ENCODE measurements at regions not wholly inside any gene's neighbourhood (a gene's known extent, or its start where the extent isn't known, plus 50 kb on each side); places are given as distances from the start of the nearest gene placed in this dataset.

DNA sequence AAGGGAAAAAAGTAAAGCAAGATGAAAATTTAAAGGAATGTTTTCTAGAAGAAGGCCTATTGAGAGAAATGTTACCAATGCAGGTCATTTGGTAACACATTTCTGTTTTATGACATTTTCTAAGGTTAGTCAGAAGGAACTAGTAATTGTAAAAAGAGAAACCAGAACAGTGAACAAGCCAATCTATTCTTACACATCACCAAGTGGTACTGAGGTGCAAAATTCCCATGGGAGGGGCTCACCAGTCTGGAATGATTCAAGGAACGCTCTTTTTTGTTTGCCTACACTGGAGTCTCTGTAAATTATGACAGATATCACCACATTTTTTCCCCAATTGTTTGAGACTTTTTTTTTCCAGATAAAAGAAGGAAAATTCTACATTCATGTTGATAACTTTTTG, 404.7 kb upstream of the CNKSR2 start:
- H3K4me1 Mint-ChIP-seq (ENCODE audit: low read depth, unreplicated experiment), result peaks cover 9% of the 10 kb centered on the region
- H3K36me3 Mint-ChIP-seq (ENCODE audit: insufficient read depth, unreplicated experiment), result peaks cover 8% of the 10 kb centered on the region
- no TSS peak for BruUV-seq (replicated peaks)
- CTCF ChIA-PET, result no interaction called here
- no peak for DNase-seq
- peaks cover 2% of the 10 kb centered on the region for H3K9me3 Mint-ChIP-seq (ENCODE audit: low read depth, unreplicated experiment)
- TF ChIP-seq, protein P1, sequence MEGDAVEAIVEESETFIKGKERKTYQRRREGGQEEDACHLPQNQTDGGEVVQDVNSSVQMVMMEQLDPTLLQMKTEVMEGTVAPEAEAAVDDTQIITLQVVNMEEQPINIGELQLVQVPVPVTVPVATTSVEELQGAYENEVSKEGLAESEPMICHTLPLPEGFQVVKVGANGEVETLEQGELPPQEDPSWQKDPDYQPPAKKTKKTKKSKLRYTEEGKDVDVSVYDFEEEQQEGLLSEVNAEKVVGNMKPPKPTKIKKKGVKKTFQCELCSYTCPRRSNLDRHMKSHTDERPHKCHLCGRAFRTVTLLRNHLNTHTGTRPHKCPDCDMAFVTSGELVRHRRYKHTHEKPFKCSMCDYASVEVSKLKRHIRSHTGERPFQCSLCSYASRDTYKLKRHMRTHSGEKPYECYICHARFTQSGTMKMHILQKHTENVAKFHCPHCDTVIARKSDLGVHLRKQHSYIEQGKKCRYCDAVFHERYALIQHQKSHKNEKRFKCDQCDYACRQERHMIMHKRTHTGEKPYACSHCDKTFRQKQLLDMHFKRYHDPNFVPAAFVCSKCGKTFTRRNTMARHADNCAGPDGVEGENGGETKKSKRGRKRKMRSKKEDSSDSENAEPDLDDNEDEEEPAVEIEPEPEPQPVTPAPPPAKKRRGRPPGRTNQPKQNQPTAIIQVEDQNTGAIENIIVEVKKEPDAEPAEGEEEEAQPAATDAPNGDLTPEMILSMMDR (IDR thresholded peaks at IDR 0.05; ENCODE audit: unreplicated experiment), result no peak
- intact Hi-C loops (cut with micrococcal nuclease; ENCODE audit: unreplicated experiment), result loop anchor here (1.0 to 5.0 kb wide), 2 partner anchors 242 to 439 kb away; no protein-coding TSS in a partner anchor
- no peak overlapping the region for H3K27ac Mint-ChIP-seq (ENCODE audit: unreplicated experiment)
- H3K27me3 Mint-ChIP-seq (ENCODE audit: unreplicated experiment), result no peaks in the 10 kb centered on the region
- no peak overlapping the region for H3K4me3 Mint-ChIP-seq (ENCODE audit: low read depth, unreplicated experiment)

DNA sequence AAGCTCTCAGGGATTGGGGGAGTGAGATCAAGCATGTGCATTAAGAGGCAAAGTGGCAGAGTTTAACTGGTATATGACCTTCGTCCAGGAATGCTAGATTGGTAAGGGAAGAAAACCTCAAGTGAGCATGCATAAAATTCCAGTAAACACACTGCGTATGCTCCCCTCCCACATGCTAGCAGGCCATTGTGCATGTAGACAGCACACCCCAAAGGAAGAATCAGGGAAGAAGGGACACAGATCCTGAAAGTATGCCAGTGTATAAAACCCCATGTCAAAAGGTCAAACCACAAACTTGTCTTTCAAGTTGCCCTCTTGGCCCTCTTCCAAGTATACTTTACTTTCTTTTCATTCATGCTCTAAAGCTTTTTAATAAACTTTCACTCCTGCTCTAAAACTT, 405.2 kb upstream of the CNKSR2 start:
- intact Hi-C loops (cut with micrococcal nuclease; ENCODE audit: unreplicated experiment), result loop anchor here (1.0 to 5.0 kb wide), 2 partner anchors 242 to 439 kb away; no protein-coding TSS in a partner anchor
- TF ChIP-seq, protein P1 (IDR thresholded peaks at IDR 0.05; ENCODE audit: unreplicated experiment), result no peak
- Mint-ChIP-seq H3K36me3 (ENCODE audit: insufficient read depth, unreplicated experiment) (peaks cover 8% of the 10 kb centered on the region), H3K4me1 (ENCODE audit: low read depth, unreplicated experiment) (peaks cover 9% of the 10 kb centered on the region), H3K4me3 (ENCODE audit: low read depth, unreplicated experiment) (no peak overlapping the region), H3K9me3 (ENCODE audit: low read depth, unreplicated experiment) (peaks cover 2% of the 10 kb centered on the region), H3K27ac (ENCODE audit: unreplicated experiment) (no peak overlapping the region), H3K27me3 (ENCODE audit: unreplicated experiment) (no peaks in the 10 kb centered on the region)
- DNase-seq, result peak; percentile 36
- BruUV-seq (replicated peaks), result no TSS peak
- CTCF ChIA-PET, result no interaction called here

DNA sequence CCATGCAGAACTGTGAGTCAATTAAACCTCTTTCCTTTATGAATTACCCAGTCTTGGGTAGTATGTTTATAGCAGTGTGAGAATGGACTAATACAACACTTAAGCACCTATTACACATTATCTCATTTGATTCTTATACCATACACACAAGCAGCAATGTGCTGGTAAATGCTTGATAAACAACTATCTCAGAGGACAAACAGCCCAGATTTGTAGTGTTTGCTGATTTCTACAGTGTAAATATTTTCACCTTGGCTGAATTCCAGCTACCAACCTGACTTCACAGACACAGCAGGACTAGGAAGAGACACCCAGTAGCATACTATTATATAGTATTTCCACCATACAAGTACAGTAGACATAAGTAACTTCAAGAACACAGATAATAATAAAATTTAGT, 406.5 kb upstream of the CNKSR2 start:
- CTCF ChIA-PET, result no interaction called here
- H3K27ac Mint-ChIP-seq (ENCODE audit: unreplicated experiment), result no peak overlapping the region
- no peak overlapping the region for H3K4me3 Mint-ChIP-seq (ENCODE audit: low read depth, unreplicated experiment)
- TF ChIP-seq, protein P1 (IDR thresholded peaks at IDR 0.05; ENCODE audit: unreplicated experiment), result no peak
- no TSS peak for BruUV-seq (replicated peaks)
- H3K36me3 Mint-ChIP-seq (ENCODE audit: insufficient read depth, unreplicated experiment), result peaks cover 8% of the 10 kb centered on the region
- intact Hi-C loops (cut with micrococcal nuclease; ENCODE audit: unreplicated experiment), result loop anchor here (5.0 kb wide), 1 partner anchor 240 kb away; no protein-coding TSS in a partner anchor
- DNase-seq, result no peak
- no peaks in the 10 kb centered on the region for H3K27me3 Mint-ChIP-seq (ENCODE audit: unreplicated experiment)
- peaks cover 9% of the 10 kb centered on the region for H3K4me1 Mint-ChIP-seq (ENCODE audit: low read depth, unreplicated experiment)
- H3K9me3 Mint-ChIP-seq (ENCODE audit: low read depth, unreplicated experiment), result peaks cover 10% of the 10 kb centered on the region

DNA sequence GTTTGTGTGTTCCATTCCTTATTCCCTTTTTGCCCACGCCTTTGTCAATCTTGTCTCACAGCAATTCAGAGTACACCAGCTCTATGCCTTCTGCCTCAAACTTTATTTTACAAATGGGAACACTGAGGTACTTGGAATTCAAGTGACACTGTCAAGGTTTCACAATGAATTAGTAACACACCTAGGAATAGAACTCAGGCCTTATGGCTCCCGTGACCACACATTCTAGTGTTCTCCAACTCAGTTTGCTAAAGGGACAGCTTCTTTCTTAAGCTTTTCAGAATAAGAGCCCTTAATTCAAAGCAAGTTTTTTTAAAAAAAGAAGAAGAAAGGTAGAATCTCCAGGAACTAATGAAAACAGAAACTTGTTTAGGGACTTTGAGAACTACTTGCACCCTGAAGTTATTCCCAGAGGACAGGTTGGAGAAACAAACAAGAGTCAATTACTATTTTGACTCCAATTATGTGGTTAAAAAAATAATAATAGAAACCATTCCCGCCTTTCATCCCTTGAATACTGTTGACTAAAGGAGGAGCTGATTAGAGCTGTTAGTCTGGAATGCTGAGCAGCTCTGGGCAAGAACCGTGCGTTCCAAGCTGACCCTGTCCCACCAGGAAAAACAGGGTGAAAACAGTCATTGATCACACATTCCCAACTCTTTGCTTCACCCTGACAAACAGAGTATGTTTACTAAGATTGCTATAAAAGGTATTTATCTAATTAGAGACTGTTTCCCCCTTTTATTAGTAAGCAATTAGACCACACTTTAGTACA, 408.8 kb upstream of the CNKSR2 start:
- no peaks in the 10 kb centered on the region for H3K27me3 Mint-ChIP-seq (ENCODE audit: unreplicated experiment)
- H3K4me3 Mint-ChIP-seq (ENCODE audit: low read depth, unreplicated experiment), result no peak overlapping the region
- peaks cover 9% of the 10 kb centered on the region for H3K4me1 Mint-ChIP-seq (ENCODE audit: low read depth, unreplicated experiment)
- H3K27ac Mint-ChIP-seq (ENCODE audit: unreplicated experiment), result peak overlapping the region; percentile 58
- peaks cover 10% of the 10 kb centered on the region for H3K9me3 Mint-ChIP-seq (ENCODE audit: low read depth, unreplicated experiment)
- CTCF ChIA-PET, result no interaction called here
- no TSS peak for BruUV-seq (replicated peaks)
- H3K36me3 Mint-ChIP-seq (ENCODE audit: insufficient read depth, unreplicated experiment), result peaks cover 8% of the 10 kb centered on the region
- intact Hi-C loops (cut with micrococcal nuclease; ENCODE audit: unreplicated experiment), result loop anchor here (5.0 kb wide), 1 partner anchor 238 kb away; no protein-coding TSS in a partner anchor
- TF ChIP-seq, protein P1 (IDR thresholded peaks at IDR 0.05; ENCODE audit: unreplicated experiment), result no peak
- DNase-seq, result peak; percentile 7
